DND-41 (cell line): ENCODE measurements at regions not wholly inside any gene's neighbourhood (a gene's known extent, or its start where the extent isn't known, plus 50 kb on each side); places are given as distances from the start of the nearest gene placed in this dataset.

Experiments
- ATAC-seq: fragments of 200-7000 bp; cut with Tn5 transposase; 3 replicates; pipeline ENCODE4 v1.9.1; 2021; ENCODE audit warnings: low read depth; ENCODE audit not compliant: insufficient read depth
- DNase-seq: peaks from one replicate; pipeline ENCODE4 v3.0.0-alpha.2; 2020
- H2AFZ ChIP-seq: 2 replicates; pipeline ENCODE4 v1.6.0; 2012; ENCODE audit warnings: low read depth, low read length
- H3K27ac ChIP-seq: 2 replicates; pipeline ENCODE4 v1.5.1; 2012; ENCODE audit warnings: low read length, inconsistent platforms
- H3K27me3 ChIP-seq: fragments of 200-600 bp; sonication (generic); 2 replicates; pipeline ENCODE4 v1.6.0; 2012; ENCODE audit warnings: low read length, mild to moderate bottlenecking, inconsistent platforms; ENCODE audit not compliant: insufficient read depth, poor library complexity
- H3K36me3 ChIP-seq: 2 replicates; pipeline ENCODE4 v1.5.1; 2012; ENCODE audit warnings: low read length, inconsistent platforms; ENCODE audit not compliant: insufficient read depth
- H3K4me1 ChIP-seq: 2 replicates; pipeline ENCODE4 v1.5.1; 2012; ENCODE audit warnings: mild to moderate bottlenecking, low read length; ENCODE audit not compliant: insufficient read depth
- H3K4me2 ChIP-seq: 2 replicates; pipeline ENCODE4 v1.6.0; 2012; ENCODE audit warnings: mild to moderate bottlenecking, moderate library complexity, low read length, inconsistent platforms; ENCODE audit not compliant: insufficient read depth
- H3K4me3 ChIP-seq, 2 experiments: fragments of 200-600 bp in 1 of 2; shearing (Covaris generic) in 1 of 2; 2 replicates each; pipeline ENCODE4 v1.5.1; 2012 to 2016; ENCODE audit warnings: inconsistent platforms in 2 of 2, low read length in 2 of 2, mild to moderate bottlenecking in 2 of 2, low read depth in 1 of 2, moderate library complexity in 1 of 2
- H3K79me2 ChIP-seq: 2 replicates; pipeline ENCODE4 v1.6.0; 2012; ENCODE audit warnings: low read length, inconsistent platforms; ENCODE audit not compliant: insufficient read depth
- H3K9ac ChIP-seq: 2 replicates; pipeline ENCODE4 v1.6.0; 2012; ENCODE audit warnings: low read depth, mild to moderate bottlenecking, inconsistent platforms, low read length, moderate library complexity
- H3K9me3 ChIP-seq: 2 replicates; pipeline ENCODE4 v1.5.1; 2012; ENCODE audit warnings: low read length, moderate library complexity, mild to moderate bottlenecking, inconsistent platforms; ENCODE audit not compliant: insufficient read depth, severe bottlenecking
- H4K20me1 ChIP-seq: 2 replicates; pipeline ENCODE4 v1.6.0; 2012; ENCODE audit warnings: low read length; ENCODE audit not compliant: insufficient read depth
- CTCF ChIP-seq: IDR thresholded peaks from 2 replicates; pipeline ENCODE4 v1.5.1; 2012; ENCODE audit warnings: borderline replicate concordance, low read length, moderate library complexity, mild to moderate bottlenecking; ENCODE audit not compliant: poor library complexity, severe bottlenecking; ENCODE audit errors: extremely low read depth
- EZH2 ChIP-seq: IDR thresholded peaks from 3 replicates; pipeline ENCODE4 v1.6.1; 2012; ENCODE audit warnings: borderline replicate concordance, low read depth, mild to moderate bottlenecking, moderate library complexity, low read length, inconsistent platforms; ENCODE audit not compliant: severe bottlenecking

- ATAC-seq (no peak), DNase-seq (no peak)
- H4K20me1 ChIP-seq: no peaks in the 10 kb centered on the region
- H3K9ac ChIP-seq: no peak overlapping the region
- no peak overlapping the region for H3K27ac ChIP-seq
- no peaks in the 10 kb centered on the region for H3K4me1 ChIP-seq
- H3K4me2 ChIP-seq: no peak overlapping the region
- H3K4me3 ChIP-seq: no peak overlapping the region
- no peak overlapping the region for H2AFZ ChIP-seq
- TF ChIP-seq EZH2: no peak
- no peak for TF ChIP-seq CTCF
- no peaks in the 10 kb centered on the region for H3K79me2 ChIP-seq
- H3K9me3 ChIP-seq: no peaks in the 10 kb centered on the region
- no peaks in the 10 kb centered on the region for H3K36me3 ChIP-seq
- H3K27me3 ChIP-seq: no peaks in the 10 kb centered on the region
These were observed 537.3 kb upstream of the RPS6KA3 start for GRCh38 chrX:20803971-20804370.

DNA sequence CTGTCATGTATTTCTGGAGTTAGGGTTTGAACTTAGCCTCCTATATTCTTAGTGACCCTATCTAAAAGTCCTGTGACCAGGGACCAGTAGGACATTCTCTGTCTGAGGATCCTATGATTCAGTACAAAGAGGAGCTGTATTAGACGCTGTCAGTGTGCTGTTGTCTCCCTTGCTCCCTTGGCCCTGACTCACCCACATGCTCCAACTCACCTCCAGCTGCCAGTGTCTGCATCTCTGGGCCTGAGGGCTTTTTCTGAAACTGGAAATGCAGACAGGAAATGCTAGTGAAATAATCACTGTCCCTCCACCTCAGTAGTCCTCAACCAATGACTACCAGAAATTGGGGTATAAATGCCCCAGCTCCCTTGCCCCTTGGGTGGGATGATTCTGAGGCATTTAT, 535.3 kb upstream of the RPS6KA3 start:
- ATAC-seq: no peak

DNA sequence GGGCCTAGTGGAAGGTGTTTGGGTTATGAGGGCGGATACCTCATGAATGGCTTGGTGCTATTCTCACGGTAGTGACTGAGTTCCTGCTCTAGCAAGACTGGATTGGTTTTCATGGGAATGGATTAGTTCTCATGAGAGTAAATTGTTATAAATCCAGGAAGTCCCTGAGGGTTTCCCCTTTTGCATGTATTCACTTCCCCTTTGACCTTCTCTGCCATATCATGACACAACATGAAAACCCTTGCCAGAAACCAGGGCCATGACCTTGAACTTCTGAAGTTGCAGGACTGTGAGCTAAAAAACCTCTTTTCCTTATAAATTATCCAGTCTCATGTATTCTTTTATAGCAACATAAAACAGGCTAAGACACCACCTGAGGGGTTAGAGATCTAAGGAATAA, 529.7 kb upstream of the RPS6KA3 start:
- Histone ChIP-seq H3K4me1 (no peaks in the 10 kb centered on the region), H3K36me3 (no peaks in the 10 kb centered on the region), H3K27me3 (no peaks in the 10 kb centered on the region), H3K4me2 (no peak overlapping the region), H3K9ac (no peak overlapping the region), H3K9me3 (no peaks in the 10 kb centered on the region), H4K20me1 (no peaks in the 10 kb centered on the region), H2AFZ (no peak overlapping the region), H3K27ac (no peak overlapping the region), H3K4me3 (no peak overlapping the region), H3K79me2 (no peaks in the 10 kb centered on the region)
- no peak for TF ChIP-seq EZH2
- TF ChIP-seq CTCF: no peak
- ATAC-seq (no peak), DNase-seq (no peak)

More for the DNA sequence above, 535.3 kb upstream of the RPS6KA3 start:
- TF ChIP-seq CTCF (no peak), EZH2 (no peak)
- H3K9ac ChIP-seq: no peak overlapping the region
- H4K20me1 ChIP-seq: no peaks in the 10 kb centered on the region
- no peak overlapping the region for H3K27ac ChIP-seq
- H3K79me2 ChIP-seq: no peaks in the 10 kb centered on the region
- no peak for DNase-seq
- no peak overlapping the region for H2AFZ ChIP-seq
- H3K36me3 ChIP-seq: no peaks in the 10 kb centered on the region
- H3K9me3 ChIP-seq: no peaks in the 10 kb centered on the region
- H3K4me1 ChIP-seq: no peaks in the 10 kb centered on the region
- H3K27me3 ChIP-seq: no peaks in the 10 kb centered on the region
- no peak overlapping the region for H3K4me3 ChIP-seq
- H3K4me2 ChIP-seq: no peak overlapping the region

GRCh38 chrX:20789103-20789502, 522.4 kb upstream of the RPS6KA3 start:
- H3K4me1 ChIP-seq: no peaks in the 10 kb centered on the region
- DNase-seq (no peak), ATAC-seq (no peak)
- H3K27me3 ChIP-seq: no peaks in the 10 kb centered on the region
- no peak overlapping the region for H3K4me3 ChIP-seq
- no peaks in the 10 kb centered on the region for H3K9me3 ChIP-seq
- TF ChIP-seq EZH2 (no peak), CTCF (no peak)
- no peak overlapping the region for H3K4me2 ChIP-seq
- no peaks in the 10 kb centered on the region for H4K20me1 ChIP-seq
- no peak overlapping the region for H3K27ac ChIP-seq
- H2AFZ ChIP-seq: no peak overlapping the region
- no peak overlapping the region for H3K9ac ChIP-seq
- H3K79me2 ChIP-seq: no peaks in the 10 kb centered on the region
- no peaks in the 10 kb centered on the region for H3K36me3 ChIP-seq
